T-cell (primary cell): ENCODE measurements at regions not wholly inside any gene's neighbourhood (a gene's known extent, or its start where the extent isn't known, plus 50 kb on each side); places are given as distances from the start of the nearest gene placed in this dataset.

Source experiments
- ATAC-seq, 4 experiments: fragments of 200-7000 bp in 3 of 4; fragments of 150-1000 bp in 1 of 4; cut with Tn5 transposase; replicated peaks in 1 of 4; 1 replicate in 3 of 4; 2 replicates in 1 of 4; pipeline ENCODE4 v1.10.0; 2021; ENCODE audit warnings: moderate library complexity in 3 of 4, mild to moderate bottlenecking in 2 of 4, moderate number of reproducible peaks in 1 of 4
- CTCF ChIA-PET, 2 donors: fragments of 300-600 bp; sonication (Branson Sonifier 250); formaldehyde crosslinking; loops; one replicate each; lab custom pipeline; 2022; ENCODE audit warnings: antibody characterized with exemption in 2 of 2; lab: Charles Lee
- POLR2A ChIA-PET, 2 donors: fragments of 300-600 bp; sonication (Branson Sonifier 250); formaldehyde crosslinking; loops; one replicate each; lab custom pipeline; 2022; ENCODE audit warnings: antibody characterized with exemption in 2 of 2; lab: Charles Lee
- DNase-seq, 35 experiments: peaks; one replicate each; pipeline versions ENCODE4 v3.0.0 to v3.0.0-alpha.2; 2013 to 2023
- H3K27ac ChIP-seq: one replicate; pipeline ENCODE4 v1.5.1; 2013; ENCODE audit warnings: low read length
- H3K27me3 ChIP-seq, 2 experiments: replicated peaks in 1 of 2; 1 replicate in 1 of 2; 2 replicates in 1 of 2; pipeline versions ENCODE4 v1.6.1 to v1.7.0; 2013; ENCODE audit warnings: low read length in 1 of 2, mixed read lengths in 1 of 2; ENCODE audit not compliant: control insufficient read depth in 2 of 2, insufficient read depth in 2 of 2; ENCODE audit errors: extremely low read depth in 1 of 2
- H3K36me3 ChIP-seq, 2 donors: 1 replicate in 1 of 2; 2 replicates in 1 of 2; pipeline versions ENCODE4 v1.6.1 to v1.7.0; 2013; ENCODE audit warnings: low read length in 1 of 2; ENCODE audit not compliant: control insufficient read depth in 2 of 2, insufficient read depth in 1 of 2; ENCODE audit errors: extremely low read depth in 1 of 2
- H3K4me1 ChIP-seq, 2 experiments: 1 replicate in 1 of 2; 2 replicates in 1 of 2; pipeline versions ENCODE4 v1.6.1 to v1.7.0; 2013; ENCODE audit warnings: low read length in 2 of 2, mixed read lengths in 1 of 2; ENCODE audit not compliant: insufficient read depth in 2 of 2, control insufficient read depth in 1 of 2; ENCODE audit errors: extremely low read depth in 1 of 2
- H3K4me3 ChIP-seq, 2 donors: 1 replicate in 1 of 2; 2 replicates in 1 of 2; pipeline versions ENCODE4 v1.5.1 to v1.7.0; 2013; ENCODE audit warnings: mild to moderate bottlenecking in 2 of 2, low read length in 1 of 2, moderate library complexity in 1 of 2; ENCODE audit not compliant: control insufficient read depth in 1 of 2; ENCODE audit errors: extremely low read depth in 1 of 2
- H3K9me3 ChIP-seq: 2 replicates; pipeline ENCODE4 v1.7.0; 2013
- H3K27ac Mint-ChIP-seq, 2 donors: one replicate each; pipeline ENCODE4 v1.8.0; 2020 to 2021; ENCODE audit warnings: mild to moderate bottlenecking in 2 of 2, mixed read lengths in 2 of 2
- H3K27me3 Mint-ChIP-seq, 2 donors: one replicate each; pipeline ENCODE4 v1.8.0; 2021 to 2022; ENCODE audit warnings: mixed read lengths in 2 of 2
- H3K36me3 Mint-ChIP-seq: one replicate; pipeline ENCODE4 v1.8.0; 2021; ENCODE audit warnings: mixed read lengths
- H3K4me1 Mint-ChIP-seq, 3 donors: one replicate each; pipeline ENCODE4 v1.8.0; 2020 to 2022; ENCODE audit warnings: mixed read lengths in 3 of 3, mild to moderate bottlenecking in 1 of 3
- H3K4me3 Mint-ChIP-seq, 3 donors: one replicate each; pipeline ENCODE4 v1.8.0; 2020 to 2022; ENCODE audit warnings: mild to moderate bottlenecking in 3 of 3, mixed read lengths in 3 of 3, moderate library complexity in 3 of 3
- H3K9me3 Mint-ChIP-seq, 3 donors: one replicate each; pipeline ENCODE4 v1.8.0; 2020 to 2022; ENCODE audit warnings: mixed read lengths in 3 of 3
- WGBS: methylation state at CpG from one replicate; pipeline ENCODE4 v1.1.5; 2013; ENCODE audit warnings: missing lambda C conversion rate; ENCODE audit not compliant: insufficient coverage; 5-methylcytosine and 5-hydroxymethylcytosine counted together

DNA sequence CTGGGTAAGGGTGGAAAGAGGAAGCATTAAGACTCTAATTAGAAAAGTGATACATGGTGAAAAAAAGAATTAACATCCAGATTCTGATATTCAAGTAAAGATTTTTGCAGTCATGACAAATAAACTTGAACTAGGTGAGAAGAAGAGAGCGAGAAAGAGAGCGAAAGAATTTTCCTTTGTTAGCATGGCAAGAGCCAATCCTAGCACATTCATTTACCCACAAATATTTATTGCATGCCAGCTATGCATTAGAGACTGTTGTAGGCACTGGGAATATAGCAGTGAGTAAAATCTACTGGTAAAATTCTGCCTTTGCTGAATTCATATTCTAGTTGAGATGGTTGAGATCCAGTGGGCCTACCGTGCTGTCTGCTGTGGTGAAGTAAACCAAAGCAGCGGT is 177.9 kb upstream of the DPH6 start:
- 80% methylated on average over 1 of the region's 4 CpGs for WGBS
- Mint-ChIP-seq H3K27ac (no peak overlapping the region), H3K4me3 (no peak overlapping the region), H3K36me3 (no peaks in the 10 kb centered on the region), H3K9me3 (no peaks in the 10 kb centered on the region), H3K4me1 (no peaks in the 10 kb centered on the region), H3K27me3 (peaks cover 0 to 14% of the 10 kb centered on the region in 2 donors)
- H3K4me1 ChIP-seq: no peaks in the 10 kb centered on the region
- no peak overlapping the region for H3K27ac ChIP-seq
- H3K36me3 ChIP-seq: no peaks in the 10 kb centered on the region
- ChIA-PET CTCF (no interaction called here), POLR2A (no interaction called here)
- no peaks in the 10 kb centered on the region for H3K9me3 ChIP-seq
- ATAC-seq (no peak), DNase-seq (no peak)
- H3K27me3 ChIP-seq: peaks cover 0 to 4% of the 10 kb centered on the region in 2 experiments
- no peak overlapping the region for H3K4me3 ChIP-seq

DNA sequence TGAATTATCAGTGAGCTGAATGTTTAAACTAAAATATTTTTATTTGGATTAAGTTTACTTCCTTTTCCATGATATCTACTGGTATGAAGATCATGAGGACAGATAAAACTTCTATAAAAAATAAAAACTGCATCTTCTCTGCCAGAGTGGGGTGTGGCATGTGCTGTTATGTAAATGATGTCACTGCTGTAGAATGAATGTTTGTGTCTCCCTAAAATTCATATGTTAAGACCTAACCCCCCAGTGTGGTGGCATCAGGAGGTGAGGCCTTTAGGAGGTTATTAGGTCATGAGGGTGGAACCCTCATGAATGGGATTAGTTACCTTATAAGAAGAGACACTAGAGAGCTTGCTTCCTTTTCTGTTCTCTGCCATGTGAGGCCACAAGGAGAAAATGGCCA is 178.7 kb upstream of the DPH6 start:
- Histone ChIP-seq H3K4me1 (no peaks in the 10 kb centered on the region), H3K27me3 (peaks cover 0 to 4% of the 10 kb centered on the region in 2 experiments), H3K4me3 (no peak overlapping the region), H3K27ac (no peak overlapping the region), H3K9me3 (no peaks in the 10 kb centered on the region), H3K36me3 (no peaks in the 10 kb centered on the region)
- H3K4me1 Mint-ChIP-seq: no peaks in the 10 kb centered on the region
- H3K4me3 Mint-ChIP-seq: no peak overlapping the region
- H3K27ac Mint-ChIP-seq: no peak overlapping the region
- peaks cover 0 to 14% of the 10 kb centered on the region in 2 donors for H3K27me3 Mint-ChIP-seq
- H3K9me3 Mint-ChIP-seq: no peaks in the 10 kb centered on the region
- no peaks in the 10 kb centered on the region for H3K36me3 Mint-ChIP-seq
- DNase-seq (no peak), ATAC-seq (no peak)
- POLR2A ChIA-PET: no interaction called here
- CTCF ChIA-PET: interaction anchor here (0.6 kb wide), 2 partner anchors 27 to 28 kb away, joined by 3 to 6 read pairs; no protein-coding TSS in a partner anchor

DNA sequence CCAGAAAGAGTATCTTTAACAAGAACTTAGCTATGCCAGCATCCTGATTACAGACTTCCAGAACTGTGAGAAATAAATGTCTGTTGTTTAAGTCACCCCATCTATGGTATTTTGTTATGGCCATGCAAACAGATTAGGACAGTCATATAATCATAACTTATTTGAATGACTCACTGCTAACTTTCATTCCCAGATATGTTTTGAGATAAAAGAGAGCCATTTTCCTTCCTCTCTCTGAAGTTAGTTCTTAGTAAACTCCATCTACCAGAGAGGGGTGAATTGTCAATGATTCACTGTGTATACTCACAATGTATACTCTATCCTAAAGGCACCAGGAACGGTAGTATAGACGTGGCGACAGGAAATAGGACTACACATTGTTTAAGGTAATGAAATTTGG is 179.4 kb upstream of the DPH6 start:
- Mint-ChIP-seq H3K4me3 (no peak overlapping the region), H3K27me3 (peaks cover 0 to 9% of the 10 kb centered on the region in 2 donors), H3K27ac (no peak overlapping the region), H3K36me3 (no peaks in the 10 kb centered on the region), H3K4me1 (no peaks in the 10 kb centered on the region), H3K9me3 (no peaks in the 10 kb centered on the region)
- no peak overlapping the region for H3K27ac ChIP-seq
- no peaks in the 10 kb centered on the region for H3K9me3 ChIP-seq
- 92% methylated on average over 2 of the region's 3 CpGs for whole genome bisulfite sequencing
- no peaks in the 10 kb centered on the region for H3K36me3 ChIP-seq
- ChIA-PET POLR2A (no interaction called here), CTCF (interaction anchor here in 1 of 2 donors (0.6 kb wide), 1 partner anchor 70 kb away, joined by 3 read pairs; no protein-coding TSS in a partner anchor)
- H3K27me3 ChIP-seq: peaks cover 0 to 4% of the 10 kb centered on the region in 2 experiments
- no peak for ATAC-seq
- H3K4me3 ChIP-seq: no peak overlapping the region
- no peaks in the 10 kb centered on the region for H3K4me1 ChIP-seq
- DNase-seq: no peak

DNA sequence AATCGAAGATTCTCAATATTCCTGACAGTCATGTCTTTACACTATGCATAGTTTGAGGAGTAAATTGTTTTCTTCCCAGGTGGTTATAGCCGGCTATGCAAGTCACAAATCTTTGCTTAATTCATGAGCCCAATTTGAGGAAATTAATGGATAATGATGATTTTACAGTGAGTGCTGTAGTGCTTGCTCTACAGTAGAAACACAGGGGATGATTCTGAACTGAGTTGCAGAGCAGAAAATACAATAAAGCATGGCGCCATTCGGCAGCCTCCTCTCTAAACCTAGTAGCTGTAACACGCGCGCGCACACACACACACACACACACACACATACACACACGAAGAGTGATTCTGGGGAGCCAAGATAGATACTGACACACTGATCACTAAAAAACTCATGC is 181.7 kb upstream of the DPH6 start:
- Mint-ChIP-seq H3K36me3 (no peaks in the 10 kb centered on the region), H3K4me3 (no peak overlapping the region), H3K4me1 (no peaks in the 10 kb centered on the region), H3K27ac (no peak overlapping the region), H3K27me3 (no peaks in the 10 kb centered on the region), H3K9me3 (no peaks in the 10 kb centered on the region)
- H3K4me1 ChIP-seq: no peaks in the 10 kb centered on the region
- H3K36me3 ChIP-seq: no peaks in the 10 kb centered on the region
- H3K27ac ChIP-seq: no peak overlapping the region
- no peak overlapping the region for H3K4me3 ChIP-seq
- ATAC-seq (no peak), DNase-seq (no peak)
- H3K9me3 ChIP-seq: no peaks in the 10 kb centered on the region
- CTCF ChIA-PET: interaction anchor here in 1 of 2 donors (0.6 kb wide), 1 partner anchor 73 kb away, joined by 3 read pairs; no protein-coding TSS in a partner anchor
- 86% methylated on average over 8 of the region's 9 CpGs for WGBS
- POLR2A ChIA-PET: no interaction called here
- H3K27me3 ChIP-seq: no peaks in the 10 kb centered on the region

DNA sequence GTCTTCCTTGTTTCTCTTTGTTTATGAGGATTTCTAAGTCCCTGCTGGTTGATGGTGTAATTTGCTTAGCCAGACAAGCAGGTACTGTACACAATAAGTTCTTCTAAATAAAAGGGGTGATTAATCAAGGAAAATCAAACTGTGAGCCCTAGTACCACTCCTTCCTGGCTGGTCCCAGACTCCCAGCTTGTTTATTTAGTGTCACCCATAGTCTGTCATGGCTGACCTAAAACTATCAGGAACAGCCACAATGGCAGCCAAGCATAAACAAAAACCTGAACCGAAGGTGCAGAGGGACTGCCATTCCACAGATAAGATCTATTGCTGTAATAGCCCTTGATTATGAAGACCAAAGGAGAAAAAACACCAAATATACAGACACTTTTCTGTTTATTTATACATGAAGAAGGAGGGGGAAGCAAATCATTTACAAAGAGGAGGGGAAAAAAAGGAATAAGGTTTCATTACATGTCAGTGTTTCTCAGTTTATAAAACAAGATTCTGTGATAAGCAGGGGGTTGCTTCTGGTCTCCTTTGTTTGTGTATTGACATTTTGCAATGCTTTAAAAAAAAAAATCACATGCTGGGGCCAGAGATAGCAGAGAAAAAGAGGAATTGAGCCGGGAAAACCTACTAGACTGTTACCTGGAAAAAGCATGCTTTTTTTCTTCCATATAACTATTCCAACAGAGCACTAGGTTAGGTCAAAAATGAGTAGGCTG is 182.4 kb upstream of the DPH6 start:
- POLR2A ChIA-PET: no interaction called here
- H3K27ac ChIP-seq: no peak overlapping the region
- no peaks in the 10 kb centered on the region for H3K4me1 Mint-ChIP-seq
- no peaks in the 10 kb centered on the region for H3K9me3 Mint-ChIP-seq
- no peaks in the 10 kb centered on the region for H3K27me3 Mint-ChIP-seq
- no peak overlapping the region for H3K27ac Mint-ChIP-seq
- CTCF ChIA-PET: interaction anchor here in 1 of 2 donors (0.6 kb wide), 1 partner anchor 72 kb away, joined by 3 read pairs; no protein-coding TSS in a partner anchor
- no peak overlapping the region for H3K4me3 Mint-ChIP-seq
- no peaks in the 10 kb centered on the region for H3K36me3 ChIP-seq
- no peaks in the 10 kb centered on the region for H3K36me3 Mint-ChIP-seq
- ATAC-seq: no peak
- no peaks in the 10 kb centered on the region for H3K9me3 ChIP-seq
- no peaks in the 10 kb centered on the region for H3K4me1 ChIP-seq
- H3K4me3 ChIP-seq: no peak overlapping the region
- no peak for DNase-seq
- no CpG with 5 or more reads among the region's 2 CpGs for WGBS
- H3K27me3 ChIP-seq: no peaks in the 10 kb centered on the region

DNA sequence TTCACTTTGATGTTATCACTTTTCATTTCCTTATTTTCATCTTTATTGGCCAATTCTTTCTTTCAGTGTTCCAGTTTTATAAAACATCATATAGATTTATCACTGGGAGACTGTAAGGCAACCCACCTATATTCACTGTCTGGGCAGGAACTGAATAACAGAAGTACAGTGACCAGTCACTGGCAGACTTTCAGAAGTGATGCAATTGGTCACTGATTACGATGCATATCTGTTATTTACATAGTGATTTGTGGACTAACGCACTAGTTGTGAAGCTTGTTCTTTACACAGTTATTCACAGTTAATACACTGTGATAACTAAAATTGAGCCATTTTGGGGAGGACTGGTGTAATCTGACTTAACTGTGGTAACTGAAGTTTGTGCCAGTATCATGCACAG is 190.2 kb upstream of the DPH6 start:
- DNase-seq (no peak), ATAC-seq (no peak)
- Histone ChIP-seq H3K36me3 (no peaks in the 10 kb centered on the region), H3K27ac (no peak overlapping the region), H3K4me1 (no peaks in the 10 kb centered on the region), H3K4me3 (no peak overlapping the region), H3K27me3 (no peaks in the 10 kb centered on the region), H3K9me3 (no peaks in the 10 kb centered on the region)
- no peak overlapping the region for H3K27ac Mint-ChIP-seq
- H3K36me3 Mint-ChIP-seq: no peaks in the 10 kb centered on the region
- H3K4me1 Mint-ChIP-seq: no peaks in the 10 kb centered on the region
- ChIA-PET POLR2A (no interaction called here), CTCF (no interaction called here)
- H3K4me3 Mint-ChIP-seq: no peak overlapping the region
- no peaks in the 10 kb centered on the region for H3K9me3 Mint-ChIP-seq
- no CpG with 5 or more reads among the region's 2 CpGs for WGBS
- H3K27me3 Mint-ChIP-seq: no peaks in the 10 kb centered on the region
